ENCODE measurements at regions not wholly inside any gene's neighbourhood (a gene's known extent, or its start where the extent isn't known, plus 50 kb on each side); places are given as distances from the start of the nearest gene placed in this dataset.

- Mint-ChIP-seq H3K9me3 (peaks cover 12% of the 10 kb centered on the region), H3K27ac (no peak overlapping the region), H3K36me3 (ENCODE audit: low read depth) (no peaks in the 10 kb centered on the region), H3K27me3 (peaks cover 18% of the 10 kb centered on the region), H3K4me3 (no peak overlapping the region), H3K4me1 (ENCODE audit: low read depth) (no peaks in the 10 kb centered on the region)
Observed at GRCh38 chr3:40704224-40704623, 179.5 kb downstream of the ZNF621 start.

GRCh38 chr3:40705663-40706062 lies 180.9 kb downstream of the ZNF621 start:
- Mint-ChIP-seq H3K36me3 (ENCODE audit: low read depth) (no peaks in the 10 kb centered on the region), H3K9me3 (peaks cover 4% of the 10 kb centered on the region), H3K27ac (no peak overlapping the region), H3K27me3 (peaks cover 9% of the 10 kb centered on the region), H3K4me3 (no peak overlapping the region), H3K4me1 (ENCODE audit: low read depth) (no peaks in the 10 kb centered on the region)

DNA sequence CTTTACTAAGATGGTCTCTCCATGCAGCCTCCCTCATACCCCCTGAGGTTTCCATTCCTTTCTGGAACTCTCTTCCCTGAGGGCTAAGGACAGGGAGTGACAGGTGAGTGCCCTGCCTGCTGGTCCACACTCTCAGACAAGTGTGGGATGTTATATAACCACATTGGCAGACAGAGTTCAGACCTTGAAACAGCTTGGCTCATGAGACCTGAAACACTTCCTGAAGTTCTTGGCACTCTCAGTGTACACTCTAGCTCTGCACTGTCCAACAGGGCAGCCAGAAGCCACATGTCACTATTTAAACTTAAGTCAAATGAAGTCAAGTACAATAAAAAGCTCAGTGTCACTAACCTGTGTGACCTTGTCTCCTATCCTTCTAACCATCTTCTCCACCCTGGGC lies 188.5 kb downstream of the ZNF621 start:
- Mint-ChIP-seq H3K4me1 (ENCODE audit: low read depth) (peaks cover 20% of the 10 kb centered on the region), H3K27ac (no peak overlapping the region), H3K9me3 (no peaks in the 10 kb centered on the region), H3K4me3 (no peak overlapping the region), H3K27me3 (peaks cover 14% of the 10 kb centered on the region), H3K36me3 (ENCODE audit: low read depth) (no peaks in the 10 kb centered on the region)

GRCh38 chr3:40713795-40714194 lies 189.0 kb downstream of the ZNF621 start:
- Mint-ChIP-seq H3K36me3 (ENCODE audit: low read depth) (no peaks in the 10 kb centered on the region), H3K9me3 (no peaks in the 10 kb centered on the region), H3K27ac (no peak overlapping the region), H3K4me1 (ENCODE audit: low read depth) (peaks cover 22% of the 10 kb centered on the region), H3K27me3 (peaks cover 12% of the 10 kb centered on the region), H3K4me3 (no peak overlapping the region)

DNA sequence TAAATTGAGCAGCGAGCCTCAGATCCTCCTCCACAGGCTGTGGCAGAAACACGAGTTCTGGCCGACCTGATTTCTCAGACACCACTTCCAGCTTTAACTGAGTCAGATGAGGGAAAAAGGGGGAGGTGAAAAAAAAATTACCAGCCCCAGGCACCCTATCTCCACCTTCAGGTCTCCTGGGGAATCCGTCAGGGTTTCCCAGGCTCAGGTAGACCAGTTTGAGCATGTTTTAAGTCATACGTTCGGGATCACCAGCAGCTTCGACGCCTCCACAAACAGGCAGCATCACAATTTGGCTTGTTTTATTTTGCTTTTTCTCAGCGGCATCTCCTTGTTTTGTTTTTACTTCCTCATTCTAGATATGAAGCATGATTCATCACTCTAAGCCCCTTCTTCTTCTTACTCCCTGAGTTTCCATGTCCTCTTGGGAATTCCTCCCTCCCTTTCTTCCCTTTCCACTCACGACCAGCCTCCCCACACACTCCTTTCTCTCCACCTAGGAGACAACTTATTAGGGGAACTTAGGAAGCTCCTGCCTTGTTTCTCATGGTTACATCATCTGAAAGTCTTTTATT lies 190.1 kb downstream of the ZNF621 start:
- H3K4me3 Mint-ChIP-seq, result no peak overlapping the region
- no peaks in the 10 kb centered on the region for H3K9me3 Mint-ChIP-seq
- peaks cover 12% of the 10 kb centered on the region for H3K27me3 Mint-ChIP-seq
- no peaks in the 10 kb centered on the region for H3K36me3 Mint-ChIP-seq (ENCODE audit: low read depth)
- peaks cover 22% of the 10 kb centered on the region for H3K4me1 Mint-ChIP-seq (ENCODE audit: low read depth)
- peak overlapping the region; percentile 59 for H3K27ac Mint-ChIP-seq

DNA sequence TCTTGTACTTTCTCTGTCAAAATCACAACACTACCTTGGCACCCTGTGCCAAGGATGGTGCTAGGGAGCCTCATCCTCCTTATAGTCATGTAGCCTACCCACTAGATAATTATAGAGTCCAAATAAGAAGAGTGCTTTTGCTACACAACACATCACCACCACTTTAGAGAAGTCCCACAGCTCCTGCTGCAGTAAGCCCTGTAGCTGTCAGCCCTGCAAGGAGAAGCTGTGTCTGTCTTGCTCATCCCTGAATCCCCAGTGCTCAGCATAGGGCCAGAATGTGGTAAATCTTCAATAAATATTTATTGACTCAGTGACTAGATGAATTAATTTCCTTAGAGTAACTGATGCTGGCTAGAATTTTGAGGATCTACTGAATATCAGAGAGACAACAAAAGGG lies 190.8 kb downstream of the ZNF621 start:
- H3K36me3 Mint-ChIP-seq (ENCODE audit: low read depth), result no peaks in the 10 kb centered on the region
- no peak overlapping the region for H3K27ac Mint-ChIP-seq
- peaks cover 22% of the 10 kb centered on the region for H3K4me1 Mint-ChIP-seq (ENCODE audit: low read depth)
- peaks cover 12% of the 10 kb centered on the region for H3K27me3 Mint-ChIP-seq
- no peak overlapping the region for H3K4me3 Mint-ChIP-seq
- H3K9me3 Mint-ChIP-seq, result no peaks in the 10 kb centered on the region

GRCh38 chr3:40717471-40717870 lies 192.7 kb downstream of the ZNF621 start:
- Mint-ChIP-seq H3K27me3 (peaks cover 12% of the 10 kb centered on the region), H3K4me3 (no peak overlapping the region), H3K27ac (no peak overlapping the region), H3K9me3 (no peaks in the 10 kb centered on the region), H3K4me1 (ENCODE audit: low read depth) (peaks cover 22% of the 10 kb centered on the region), H3K36me3 (ENCODE audit: low read depth) (no peaks in the 10 kb centered on the region)

GRCh38 chr3:40718209-40718608 lies 193.4 kb downstream of the ZNF621 start:
- H3K36me3 Mint-ChIP-seq (ENCODE audit: low read depth), result no peaks in the 10 kb centered on the region
- H3K4me3 Mint-ChIP-seq, result no peak overlapping the region
- no peak overlapping the region for H3K27ac Mint-ChIP-seq
- H3K9me3 Mint-ChIP-seq, result no peaks in the 10 kb centered on the region
- H3K4me1 Mint-ChIP-seq (ENCODE audit: low read depth), result peaks cover 22% of the 10 kb centered on the region
- H3K27me3 Mint-ChIP-seq, result peaks cover 12% of the 10 kb centered on the region

- Mint-ChIP-seq H3K4me3 (no peak overlapping the region), H3K27me3 (peaks cover 10% of the 10 kb centered on the region), H3K9me3 (no peaks in the 10 kb centered on the region), H3K4me1 (ENCODE audit: low read depth) (peaks cover 18% of the 10 kb centered on the region), H3K27ac (no peak overlapping the region), H3K36me3 (ENCODE audit: low read depth) (no peaks in the 10 kb centered on the region)
Observed at GRCh38 chr3:40718681-40719080, 193.9 kb downstream of the ZNF621 start.

- Mint-ChIP-seq H3K27ac (no peak overlapping the region), H3K9me3 (no peaks in the 10 kb centered on the region), H3K4me1 (ENCODE audit: low read depth) (peaks cover 11% of the 10 kb centered on the region)
Observed at GRCh38 chr3:40719660-40720287, 195.0 kb downstream of the ZNF621 start.

DNA sequence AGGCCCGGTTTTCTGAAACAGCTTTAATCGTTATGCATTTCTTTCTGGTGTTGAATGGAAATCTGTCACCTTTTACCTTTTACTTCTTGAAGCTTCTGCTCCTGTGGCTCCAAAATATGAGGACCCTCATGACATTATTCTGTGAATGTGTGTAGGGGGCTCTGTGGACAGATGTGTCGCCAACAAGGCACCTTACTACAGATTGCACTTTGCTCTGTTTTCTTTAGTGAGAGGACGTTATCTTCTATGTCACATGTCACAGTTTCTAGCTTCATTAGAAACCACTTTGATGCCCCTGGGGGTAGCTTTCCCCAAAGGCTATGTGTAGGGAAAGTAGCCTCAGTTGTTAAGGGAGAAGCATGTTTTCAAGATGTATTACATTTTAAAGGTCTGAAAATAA lies 195.6 kb downstream of the ZNF621 start:
- Mint-ChIP-seq H3K27ac (no peak overlapping the region), H3K36me3 (ENCODE audit: low read depth) (no peaks in the 10 kb centered on the region), H3K9me3 (no peaks in the 10 kb centered on the region), H3K27me3 (peaks cover 2% of the 10 kb centered on the region), H3K4me3 (no peak overlapping the region), H3K4me1 (ENCODE audit: low read depth) (peaks cover 5% of the 10 kb centered on the region)

More at GRCh38 chr3:40719660-40720287, 195.0 kb downstream of the ZNF621 start:
- Mint-ChIP-seq H3K4me3 (no peak overlapping the region), H3K36me3 (ENCODE audit: low read depth) (no peaks in the 10 kb centered on the region), H3K27me3 (peaks cover 7% of the 10 kb centered on the region)

GRCh38 chr3:40720863-40721262 lies 196.1 kb downstream of the ZNF621 start:
- Mint-ChIP-seq H3K27me3 (no peaks in the 10 kb centered on the region), H3K9me3 (no peaks in the 10 kb centered on the region), H3K36me3 (ENCODE audit: low read depth) (no peaks in the 10 kb centered on the region), H3K4me3 (no peak overlapping the region), H3K4me1 (ENCODE audit: low read depth) (peaks cover 3% of the 10 kb centered on the region), H3K27ac (no peak overlapping the region)

DNA sequence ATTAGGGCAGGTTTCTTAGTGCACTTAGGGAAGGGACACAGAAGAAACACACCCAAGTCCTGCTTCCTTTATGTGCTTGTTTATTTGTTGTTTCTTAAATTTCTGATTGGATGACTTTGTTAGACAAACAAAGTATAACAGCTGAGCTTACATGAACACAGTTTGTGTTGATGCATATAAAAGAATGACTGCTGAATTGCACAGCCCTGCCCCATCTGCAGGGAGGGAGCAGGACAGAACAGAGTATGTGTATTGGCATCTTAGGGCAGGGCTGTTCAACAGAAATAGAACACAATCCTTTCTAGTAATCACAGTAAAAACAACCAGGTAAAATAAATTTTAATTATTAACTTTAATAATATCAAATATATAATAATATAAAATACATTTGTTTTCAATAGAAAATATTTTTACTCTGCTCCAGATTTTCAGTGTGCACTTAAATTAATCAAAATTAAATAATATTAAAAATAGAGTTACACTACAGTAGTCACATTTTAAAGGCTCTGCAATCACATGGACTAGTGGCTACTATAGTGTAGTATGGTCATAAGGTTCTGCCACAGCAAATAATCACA lies 198.4 kb downstream of the ZNF621 start:
- no peaks in the 10 kb centered on the region for H3K9me3 Mint-ChIP-seq

GRCh38 chr3:40725031-40725430 lies 200.3 kb downstream of the ZNF621 start:
- no peak overlapping the region for H3K27ac Mint-ChIP-seq
- no peaks in the 10 kb centered on the region for H3K4me1 Mint-ChIP-seq (ENCODE audit: low read depth)
- peaks cover 11% of the 10 kb centered on the region for H3K9me3 Mint-ChIP-seq
- H3K4me3 Mint-ChIP-seq, result no peak overlapping the region
- H3K36me3 Mint-ChIP-seq (ENCODE audit: low read depth), result no peaks in the 10 kb centered on the region
- no peaks in the 10 kb centered on the region for H3K27me3 Mint-ChIP-seq

More for the DNA sequence above, 198.4 kb downstream of the ZNF621 start:
- Mint-ChIP-seq H3K36me3 (ENCODE audit: low read depth) (no peaks in the 10 kb centered on the region), H3K27me3 (no peaks in the 10 kb centered on the region), H3K4me3 (no peak overlapping the region), H3K4me1 (ENCODE audit: low read depth) (peaks cover 3% of the 10 kb centered on the region), H3K27ac (no peak overlapping the region)

DNA sequence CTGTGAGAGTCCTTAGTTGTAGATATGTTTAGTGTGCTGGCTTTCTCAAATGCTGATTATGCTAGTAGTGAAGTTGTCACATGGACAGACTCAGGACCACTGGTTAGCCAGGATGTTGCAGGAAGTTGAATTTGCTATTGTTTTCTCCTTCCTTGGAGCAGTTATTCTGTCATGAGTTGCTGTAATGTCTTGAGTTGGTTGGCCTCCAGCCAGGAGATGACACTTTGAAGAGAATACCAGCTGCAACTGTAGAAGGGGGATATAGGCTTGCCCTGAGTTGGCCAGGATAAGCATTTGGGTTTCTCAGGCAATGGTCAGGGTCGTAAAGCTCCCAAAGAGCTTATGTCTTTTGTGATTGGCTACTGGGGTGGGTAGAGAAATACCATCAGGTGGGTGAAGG lies 206.7 kb downstream of the ZNF621 start:
- H3K27me3 Mint-ChIP-seq, result peaks cover 7% of the 10 kb centered on the region
- H3K36me3 Mint-ChIP-seq (ENCODE audit: low read depth), result no peaks in the 10 kb centered on the region
- H3K27ac Mint-ChIP-seq, result no peak overlapping the region
- H3K4me3 Mint-ChIP-seq, result no peak overlapping the region
- peaks cover 35% of the 10 kb centered on the region for H3K9me3 Mint-ChIP-seq
- H3K4me1 Mint-ChIP-seq (ENCODE audit: low read depth), result no peaks in the 10 kb centered on the region

DNA sequence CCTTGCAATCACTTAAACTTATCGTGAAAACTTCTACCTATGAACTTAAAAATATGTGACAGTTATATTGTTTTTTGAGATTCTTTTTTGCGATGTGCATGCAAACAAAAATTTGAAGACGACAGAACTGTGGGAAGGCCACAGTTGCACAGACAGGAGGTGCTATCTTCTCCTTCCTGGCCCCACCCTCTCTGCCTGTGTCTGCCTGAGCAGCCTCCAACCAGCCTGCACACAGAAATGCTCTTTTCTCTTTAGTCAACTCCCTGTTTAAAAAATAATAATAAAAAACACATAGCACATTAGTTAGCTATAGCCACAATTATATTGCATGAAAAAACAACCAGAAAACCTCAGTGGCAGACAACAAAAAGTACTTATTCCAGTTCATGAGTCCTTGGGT lies 212.2 kb downstream of the ZNF621 start:
- no peak overlapping the region for H3K27ac Mint-ChIP-seq
- H3K4me1 Mint-ChIP-seq (ENCODE audit: low read depth), result no peaks in the 10 kb centered on the region
- H3K27me3 Mint-ChIP-seq, result peaks cover 4% of the 10 kb centered on the region
- no peak overlapping the region for H3K4me3 Mint-ChIP-seq
- no peaks in the 10 kb centered on the region for H3K36me3 Mint-ChIP-seq (ENCODE audit: low read depth)
- peaks cover 7% of the 10 kb centered on the region for H3K9me3 Mint-ChIP-seq

Data from stimulated activated naive CD8-positive, alpha-beta T cell treated with anti-CD3 and anti-CD28 coated beads, Interleukin-15, Interleukin-2, amounts not matched to agents 100 ng/mL and 50 ng/mL, for 24 hours (primary cell).